Ovary (tissue), 3 donors: ENCODE measurements at regions not wholly inside any gene's neighbourhood (a gene's known extent, or its start where the extent isn't known, plus 50 kb on each side); places are given as distances from the start of the nearest gene placed in this dataset.

ENCODE experiments used
- EP300 ChIP-seq: sonication (generic); formaldehyde crosslinking; IDR thresholded peaks from one replicate; pipeline ENCODE4 v1.6.1; 2017; ENCODE audit warnings: antibody characterized with exemption
- POLR2A ChIP-seq: fragments of 450-650 bp; IDR thresholded peaks from one replicate; pipeline ENCODE4 v1.6.1; 2017; ENCODE audit warnings: antibody characterized with exemption, mild to moderate bottlenecking, moderate library complexity
- TF ChIP-seq, protein P1 (sequence below), 3 donors: fragments of 450-650 bp in 2 of 3; fragments of 200-600 bp in 1 of 3; IDR thresholded peaks; one replicate each; pipeline versions ENCODE4 v1.5.1 to v1.8.0; 2016 to 2022; ENCODE audit warnings: antibody characterized with exemption in 3 of 3, mild to moderate bottlenecking in 1 of 3
- donor health status: DM: no; HTN: no; CAD: no.

DNA sequence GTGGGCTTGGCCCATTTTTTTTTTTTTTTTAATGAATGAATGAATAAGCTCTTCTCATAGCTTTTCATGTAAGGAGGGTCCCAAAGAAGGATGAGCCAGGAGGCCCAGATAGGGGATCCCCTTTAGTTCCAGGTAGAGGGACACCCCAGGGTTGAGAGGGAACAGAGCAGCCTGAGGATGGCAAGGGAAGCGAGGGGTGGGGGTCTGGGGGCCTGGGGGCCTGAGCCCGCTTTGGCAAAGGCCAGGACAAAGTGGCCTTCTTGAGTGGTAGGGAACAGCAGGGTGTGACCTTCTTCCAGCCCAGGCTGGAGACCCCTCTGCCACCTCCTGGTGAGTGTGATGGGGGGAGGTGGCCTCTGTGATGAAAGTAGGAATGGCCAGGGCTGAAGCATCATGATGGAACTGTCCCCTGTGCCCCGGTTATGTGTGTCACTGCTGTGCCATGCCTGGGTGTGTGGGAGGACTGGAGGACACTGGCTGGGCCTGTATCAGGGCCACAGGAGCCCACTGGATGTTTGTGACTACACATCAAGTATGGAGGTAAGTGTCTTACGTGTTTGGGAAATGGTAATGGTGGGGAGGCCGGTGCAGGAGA lies 263.5 kb upstream of the HDAC4 start:
- TF ChIP-seq POLR2A = no peak
- TF ChIP-seq, protein P1, sequence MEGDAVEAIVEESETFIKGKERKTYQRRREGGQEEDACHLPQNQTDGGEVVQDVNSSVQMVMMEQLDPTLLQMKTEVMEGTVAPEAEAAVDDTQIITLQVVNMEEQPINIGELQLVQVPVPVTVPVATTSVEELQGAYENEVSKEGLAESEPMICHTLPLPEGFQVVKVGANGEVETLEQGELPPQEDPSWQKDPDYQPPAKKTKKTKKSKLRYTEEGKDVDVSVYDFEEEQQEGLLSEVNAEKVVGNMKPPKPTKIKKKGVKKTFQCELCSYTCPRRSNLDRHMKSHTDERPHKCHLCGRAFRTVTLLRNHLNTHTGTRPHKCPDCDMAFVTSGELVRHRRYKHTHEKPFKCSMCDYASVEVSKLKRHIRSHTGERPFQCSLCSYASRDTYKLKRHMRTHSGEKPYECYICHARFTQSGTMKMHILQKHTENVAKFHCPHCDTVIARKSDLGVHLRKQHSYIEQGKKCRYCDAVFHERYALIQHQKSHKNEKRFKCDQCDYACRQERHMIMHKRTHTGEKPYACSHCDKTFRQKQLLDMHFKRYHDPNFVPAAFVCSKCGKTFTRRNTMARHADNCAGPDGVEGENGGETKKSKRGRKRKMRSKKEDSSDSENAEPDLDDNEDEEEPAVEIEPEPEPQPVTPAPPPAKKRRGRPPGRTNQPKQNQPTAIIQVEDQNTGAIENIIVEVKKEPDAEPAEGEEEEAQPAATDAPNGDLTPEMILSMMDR (IDR thresholded peaks at IDR 0.05) = no peak
- TF ChIP-seq EP300 = no peak
